Mammary epithelial cell (primary cell): ENCODE measurements at regions not wholly inside any gene's neighbourhood (a gene's known extent, or its start where the extent isn't known, plus 50 kb on each side); places are given as distances from the start of the nearest gene placed in this dataset.

ENCODE experiments used
- CTCF ChIP-seq, 2 donors: IDR thresholded peaks in 1 of 2; conservative IDR thresholded peaks in 1 of 2; 2 replicates each; pipeline ENCODE4 v1.5.1; 2011 to 2012; ENCODE audit warnings: inconsistent platforms in 2 of 2, low read length in 2 of 2, mild to moderate bottlenecking in 2 of 2, control low read depth in 1 of 2, low read depth in 1 of 2; ENCODE audit not compliant: insufficient read depth in 1 of 2; ENCODE audit errors: extremely low read depth in 1 of 2
- EZH2 ChIP-seq: IDR thresholded peaks from 2 replicates; pipeline ENCODE4 v1.6.1; 2012; ENCODE audit warnings: low read length, inconsistent platforms, borderline replicate concordance

DNA sequence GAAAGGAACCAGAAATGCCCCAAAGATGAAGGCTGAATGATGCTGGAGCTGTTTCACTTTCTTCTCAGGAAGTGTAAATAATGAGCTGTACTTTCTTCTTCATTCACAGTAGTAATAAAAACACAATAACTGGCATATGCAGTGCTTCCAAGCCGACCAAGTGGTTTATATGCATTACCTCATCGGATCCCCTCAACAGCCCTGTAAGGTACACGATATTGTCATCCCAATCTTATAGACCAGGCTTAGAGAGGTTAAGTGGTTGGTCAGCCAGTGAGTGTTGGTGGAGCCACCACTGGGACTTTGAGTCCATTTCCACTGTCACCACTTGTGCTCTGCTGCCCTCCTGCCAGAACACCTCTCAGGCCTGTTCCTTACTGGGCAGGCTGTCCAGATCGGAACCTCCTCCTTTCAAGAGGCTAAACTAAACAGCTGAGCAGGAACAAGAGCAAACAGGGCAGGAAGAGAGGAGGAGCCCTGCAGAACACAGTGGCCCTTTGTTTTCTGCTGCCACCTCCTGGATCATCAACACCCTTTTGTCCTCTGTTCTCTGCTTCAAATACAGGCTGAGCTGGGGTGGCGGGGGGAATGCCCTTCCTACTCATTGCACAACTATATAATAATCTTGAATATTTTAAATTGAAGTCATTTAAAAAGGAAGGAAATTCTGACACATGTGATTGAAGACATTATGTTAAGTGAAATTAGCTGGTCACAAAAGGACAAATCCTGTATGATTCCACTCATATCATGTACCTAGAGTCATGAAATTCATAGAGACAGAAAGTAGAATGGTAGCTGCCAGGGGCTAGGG is 112.5 kb upstream of the ATP6AP2 start:
- TF ChIP-seq CTCF (conservative IDR thresholded peaks at IDR 0.05 in 1 of 2, IDR thresholded peaks at IDR 0.05 in 1 of 2; ENCODE audit: extremely low read depth in 1 of 2, insufficient read depth in 1 of 2, low read depth in 1 of 2, low read length in 2 of 2) (peak in 1 of 2 donors; percentile 63), EZH2 (no peak)
